ENCODE measurements at regions not wholly inside any gene's neighbourhood (a gene's known extent, or its start where the extent isn't known, plus 50 kb on each side); places are given as distances from the start of the nearest gene placed in this dataset.

DNA sequence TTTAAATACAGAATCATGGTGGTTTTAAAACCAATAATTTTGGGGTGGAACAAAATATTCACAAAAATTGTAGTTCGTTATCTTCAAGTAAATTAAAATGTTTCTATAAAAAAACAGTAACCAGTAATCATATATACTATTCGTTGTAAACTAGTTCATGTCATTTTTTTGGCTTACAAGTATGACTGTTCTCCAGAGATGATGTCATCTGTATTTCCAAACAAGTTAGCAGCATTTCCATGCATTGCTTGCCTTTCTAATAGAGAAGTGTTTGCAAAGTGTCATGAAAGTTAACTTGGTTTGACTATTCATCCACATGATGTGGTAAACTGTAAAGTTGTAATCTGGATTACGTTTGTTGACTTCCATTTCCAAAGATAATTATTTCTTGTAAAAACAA, 717.9 kb upstream of the ADAMTS16 start:
- no peak overlapping the region for H3K4me3 ChIP-seq (ENCODE audit: low read depth, low read length)
- ChIA-PET CTCF (no interaction called here), POLR2A (no interaction called here)
- TF ChIP-seq, protein P1, sequence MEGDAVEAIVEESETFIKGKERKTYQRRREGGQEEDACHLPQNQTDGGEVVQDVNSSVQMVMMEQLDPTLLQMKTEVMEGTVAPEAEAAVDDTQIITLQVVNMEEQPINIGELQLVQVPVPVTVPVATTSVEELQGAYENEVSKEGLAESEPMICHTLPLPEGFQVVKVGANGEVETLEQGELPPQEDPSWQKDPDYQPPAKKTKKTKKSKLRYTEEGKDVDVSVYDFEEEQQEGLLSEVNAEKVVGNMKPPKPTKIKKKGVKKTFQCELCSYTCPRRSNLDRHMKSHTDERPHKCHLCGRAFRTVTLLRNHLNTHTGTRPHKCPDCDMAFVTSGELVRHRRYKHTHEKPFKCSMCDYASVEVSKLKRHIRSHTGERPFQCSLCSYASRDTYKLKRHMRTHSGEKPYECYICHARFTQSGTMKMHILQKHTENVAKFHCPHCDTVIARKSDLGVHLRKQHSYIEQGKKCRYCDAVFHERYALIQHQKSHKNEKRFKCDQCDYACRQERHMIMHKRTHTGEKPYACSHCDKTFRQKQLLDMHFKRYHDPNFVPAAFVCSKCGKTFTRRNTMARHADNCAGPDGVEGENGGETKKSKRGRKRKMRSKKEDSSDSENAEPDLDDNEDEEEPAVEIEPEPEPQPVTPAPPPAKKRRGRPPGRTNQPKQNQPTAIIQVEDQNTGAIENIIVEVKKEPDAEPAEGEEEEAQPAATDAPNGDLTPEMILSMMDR (IDR thresholded peaks at IDR 0.05; ENCODE audit: insufficient read depth, low read length, missing control alignments), result no peak
- no peak for DNase-seq (ENCODE audit: low read depth, low spot score)

- TF ChIP-seq, protein P1 (IDR thresholded peaks at IDR 0.05; ENCODE audit: insufficient read depth, low read length, missing control alignments), result no peak
- ChIA-PET CTCF (no interaction called here), POLR2A (no interaction called here)
- no peak for DNase-seq (ENCODE audit: low read depth, low spot score)
- H3K4me3 ChIP-seq (ENCODE audit: low read depth, low read length), result no peak overlapping the region
Observed at GRCh38 chr5:4424895-4425294, 715.2 kb upstream of the ADAMTS16 start.

GRCh38 chr5:4440536-4440935, 699.6 kb upstream of the ADAMTS16 start:
- no peak for DNase-seq (ENCODE audit: low read depth, low spot score)
- TF ChIP-seq, protein P1 (IDR thresholded peaks at IDR 0.05; ENCODE audit: insufficient read depth, low read length, missing control alignments), result no peak
- ChIA-PET POLR2A (no interaction called here), CTCF (no interaction called here)
- H3K4me3 ChIP-seq (ENCODE audit: low read depth, low read length), result no peak overlapping the region

GRCh38 chr5:4442221-4442620, 697.9 kb upstream of the ADAMTS16 start:
- CTCF ChIA-PET, result no interaction called here

DNA sequence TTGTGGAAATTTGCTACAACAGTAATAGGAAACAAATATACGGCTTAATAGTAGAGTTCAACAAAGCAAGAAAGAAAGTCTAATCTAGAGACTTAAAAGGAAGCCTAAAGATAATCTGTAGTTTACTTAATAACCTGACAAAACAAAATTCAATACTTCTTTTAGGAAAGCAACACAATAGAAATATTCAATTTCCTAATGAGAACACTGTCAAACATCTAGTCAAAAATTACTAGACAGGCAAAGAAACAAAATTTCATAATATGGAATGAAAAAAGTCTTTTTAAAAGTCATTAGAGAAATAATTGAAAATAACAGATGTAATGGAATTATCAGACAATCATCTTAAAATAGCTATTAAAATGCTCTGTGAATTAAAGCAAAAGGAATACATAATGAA, 692.5 kb upstream of the ADAMTS16 start:
- ChIA-PET CTCF (no interaction called here), POLR2A (no interaction called here)
- TF ChIP-seq, protein P1 (IDR thresholded peaks at IDR 0.05; ENCODE audit: insufficient read depth, low read length, missing control alignments), result no peak
- no peak overlapping the region for H3K4me3 ChIP-seq (ENCODE audit: low read depth, low read length)
- no peak for DNase-seq (ENCODE audit: low read depth, low spot score)

More at GRCh38 chr5:4442221-4442620, 697.9 kb upstream of the ADAMTS16 start:
- POLR2A ChIA-PET, result no interaction called here
- TF ChIP-seq, protein P1 (IDR thresholded peaks at IDR 0.05; ENCODE audit: insufficient read depth, low read length, missing control alignments), result no peak
- H3K4me3 ChIP-seq (ENCODE audit: low read depth, low read length), result no peak overlapping the region
- no peak for DNase-seq (ENCODE audit: low read depth, low spot score)

- ChIA-PET POLR2A (no interaction called here), CTCF (no interaction called here)
- H3K4me3 ChIP-seq (ENCODE audit: low read depth, low read length), result no peak overlapping the region
- TF ChIP-seq, protein P1 (IDR thresholded peaks at IDR 0.05; ENCODE audit: insufficient read depth, low read length, missing control alignments), result no peak
- no peak for DNase-seq (ENCODE audit: low read depth, low spot score)
Observed at GRCh38 chr5:4453655-4454054, 686.5 kb upstream of the ADAMTS16 start.
